K562 (cell line): ENCODE measurements at regions not wholly inside any gene's neighbourhood (a gene's known extent, or its start where the extent isn't known, plus 50 kb on each side); places are given as distances from the start of the nearest gene placed in this dataset.

Experiments
- CBX3 ChIP-seq, 2 experiments: IDR thresholded peaks; 1 replicate in 1 of 2; 2 replicates in 1 of 2; pipeline ENCODE4 v1.6.1; 2012; ENCODE audit warnings: inconsistent platforms in 2 of 2, low read length in 2 of 2, borderline replicate concordance in 1 of 2, control low read depth in 1 of 2
- EP300 ChIP-seq: IDR thresholded peaks from 2 replicates; pipeline ENCODE4 v1.6.1; 2012; ENCODE audit warnings: low read length, improper control_type of control experiment
- ESRRA ChIP-seq: fragments of 450-650 bp; IDR thresholded peaks from 2 replicates; pipeline ENCODE4 v1.6.1; 2014; ENCODE audit warnings: low read depth, mild to moderate bottlenecking, moderate library complexity, borderline replicate concordance
- NFATC3 ChIP-seq: fragments of 450-650 bp; IDR thresholded peaks from 2 replicates; pipeline ENCODE4 v1.6.1; 2017; ENCODE audit warnings: mild to moderate bottlenecking
- THRAP3 ChIP-seq: fragments of 450-650 bp; IDR thresholded peaks from 2 replicates; pipeline ENCODE4 v1.6.1; 2016; ENCODE audit warnings: mild to moderate bottlenecking, inconsistent platforms, borderline replicate concordance
- TRIM24 ChIP-seq, 2 experiments: fragments of 450-650 bp; IDR thresholded peaks; 2 replicates each; pipeline ENCODE4 v1.6.1; 2016
- ZNF224 ChIP-seq: sonication (generic); formaldehyde crosslinking; IDR thresholded peaks from 2 replicates; pipeline ENCODE4 v1.8.0; 2022; ENCODE audit warnings: mild to moderate bottlenecking, missing genetic modification reagents
- ZNF57 ChIP-seq: fragments of 450-650 bp; formaldehyde crosslinking; IDR thresholded peaks from 2 replicates; pipeline ENCODE4 v1.4.0; 2020; ENCODE audit warnings: mild to moderate bottlenecking, moderate library complexity
- ZNF695 ChIP-seq: fragments of 450-650 bp; formaldehyde crosslinking; IDR thresholded peaks from 2 replicates; pipeline ENCODE4 v1.4.0; 2020; ENCODE audit warnings: mild to moderate bottlenecking, moderate library complexity
- TF ChIP-seq, protein P1 (sequence below): fragments of 450-650 bp; IDR thresholded peaks from 2 replicates; pipeline ENCODE4 v1.6.1; 2016; ENCODE audit warnings: missing biosample characterization, missing genetic modification characterization

GRCh38 chr14:56046996-56047395, 71.2 kb upstream of the PELI2 start:
- no peak for TF ChIP-seq THRAP3
- no peak for TF ChIP-seq ZNF224 (CRISPR knock-in tag)
- TF ChIP-seq EP300: no peak
- TF ChIP-seq NFATC3: no peak
- TF ChIP-seq TRIM24 (IDR thresholded peaks at IDR 0.05): no peak
- TF ChIP-seq, protein P1, sequence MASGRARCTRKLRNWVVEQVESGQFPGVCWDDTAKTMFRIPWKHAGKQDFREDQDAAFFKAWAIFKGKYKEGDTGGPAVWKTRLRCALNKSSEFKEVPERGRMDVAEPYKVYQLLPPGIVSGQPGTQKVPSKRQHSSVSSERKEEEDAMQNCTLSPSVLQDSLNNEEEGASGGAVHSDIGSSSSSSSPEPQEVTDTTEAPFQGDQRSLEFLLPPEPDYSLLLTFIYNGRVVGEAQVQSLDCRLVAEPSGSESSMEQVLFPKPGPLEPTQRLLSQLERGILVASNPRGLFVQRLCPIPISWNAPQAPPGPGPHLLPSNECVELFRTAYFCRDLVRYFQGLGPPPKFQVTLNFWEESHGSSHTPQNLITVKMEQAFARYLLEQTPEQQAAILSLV (tag): no peak
- TF ChIP-seq ESRRA: no peak
- TF ChIP-seq ZNF57 (CRISPR knock-in tag): no peak
- TF ChIP-seq ZNF695 (CRISPR knock-in tag): no peak
- TF ChIP-seq CBX3 (IDR thresholded peaks at IDR 0.05; ENCODE audit: borderline replicate concordance in 1 of 2, low read length in 2 of 2): no peak
